Epithelial cell of proximal tubule (primary cell): ENCODE measurements at regions not wholly inside any gene's neighbourhood (a gene's known extent, or its start where the extent isn't known, plus 50 kb on each side); places are given as distances from the start of the nearest gene placed in this dataset.

Experiments used
- DNase-seq: peaks from one replicate; pipeline ENCODE4 v3.0.0-alpha.2; 2011; ENCODE audit warnings: low read depth
- H3K4me3 ChIP-seq: 2 replicates; pipeline ENCODE4 v1.5.1; 2011; ENCODE audit warnings: low read depth, mild to moderate bottlenecking, low read length
- TF ChIP-seq, protein P1 (sequence below): conservative IDR thresholded peaks from 2 replicates; pipeline ENCODE4 v1.5.1; 2012; ENCODE audit warnings: low read depth, mild to moderate bottlenecking, low read length

DNA sequence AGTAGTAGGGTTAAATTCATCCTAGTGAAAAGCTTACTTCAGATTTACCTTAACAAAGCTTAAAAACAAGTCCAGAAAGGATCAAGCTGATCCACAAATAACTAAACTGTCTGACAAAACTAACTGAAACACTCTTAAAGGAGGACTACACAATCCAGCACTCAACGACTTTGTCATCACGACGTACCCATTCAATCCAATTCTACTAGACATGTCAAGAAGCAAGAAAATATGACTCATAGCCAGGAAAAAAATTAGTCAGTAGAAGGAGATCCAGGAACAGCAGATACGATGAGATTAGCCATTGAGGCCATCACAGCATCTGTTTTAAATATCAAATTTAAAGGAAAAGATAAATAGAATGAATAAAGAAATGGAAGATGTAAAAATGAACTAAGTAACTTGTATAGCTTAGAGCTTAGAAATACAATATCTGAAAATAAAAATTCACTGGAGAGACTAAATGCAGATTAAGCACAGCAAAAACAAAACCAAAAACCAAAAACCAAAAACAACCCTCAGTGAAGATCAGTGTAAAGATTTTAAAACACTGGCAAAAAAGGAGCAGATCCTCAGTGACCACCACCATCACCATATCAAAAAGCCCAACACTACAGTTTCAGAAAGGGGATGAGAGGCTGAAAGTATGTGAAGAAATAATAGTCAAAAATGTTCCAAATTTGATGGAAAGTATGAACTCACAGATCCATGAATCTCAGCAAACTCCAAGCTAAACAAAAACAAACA, 95.0 kb upstream of the CCND2 start:
- TF ChIP-seq, protein P1, sequence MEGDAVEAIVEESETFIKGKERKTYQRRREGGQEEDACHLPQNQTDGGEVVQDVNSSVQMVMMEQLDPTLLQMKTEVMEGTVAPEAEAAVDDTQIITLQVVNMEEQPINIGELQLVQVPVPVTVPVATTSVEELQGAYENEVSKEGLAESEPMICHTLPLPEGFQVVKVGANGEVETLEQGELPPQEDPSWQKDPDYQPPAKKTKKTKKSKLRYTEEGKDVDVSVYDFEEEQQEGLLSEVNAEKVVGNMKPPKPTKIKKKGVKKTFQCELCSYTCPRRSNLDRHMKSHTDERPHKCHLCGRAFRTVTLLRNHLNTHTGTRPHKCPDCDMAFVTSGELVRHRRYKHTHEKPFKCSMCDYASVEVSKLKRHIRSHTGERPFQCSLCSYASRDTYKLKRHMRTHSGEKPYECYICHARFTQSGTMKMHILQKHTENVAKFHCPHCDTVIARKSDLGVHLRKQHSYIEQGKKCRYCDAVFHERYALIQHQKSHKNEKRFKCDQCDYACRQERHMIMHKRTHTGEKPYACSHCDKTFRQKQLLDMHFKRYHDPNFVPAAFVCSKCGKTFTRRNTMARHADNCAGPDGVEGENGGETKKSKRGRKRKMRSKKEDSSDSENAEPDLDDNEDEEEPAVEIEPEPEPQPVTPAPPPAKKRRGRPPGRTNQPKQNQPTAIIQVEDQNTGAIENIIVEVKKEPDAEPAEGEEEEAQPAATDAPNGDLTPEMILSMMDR, result no peak
- DNase-seq, result no peak

DNA sequence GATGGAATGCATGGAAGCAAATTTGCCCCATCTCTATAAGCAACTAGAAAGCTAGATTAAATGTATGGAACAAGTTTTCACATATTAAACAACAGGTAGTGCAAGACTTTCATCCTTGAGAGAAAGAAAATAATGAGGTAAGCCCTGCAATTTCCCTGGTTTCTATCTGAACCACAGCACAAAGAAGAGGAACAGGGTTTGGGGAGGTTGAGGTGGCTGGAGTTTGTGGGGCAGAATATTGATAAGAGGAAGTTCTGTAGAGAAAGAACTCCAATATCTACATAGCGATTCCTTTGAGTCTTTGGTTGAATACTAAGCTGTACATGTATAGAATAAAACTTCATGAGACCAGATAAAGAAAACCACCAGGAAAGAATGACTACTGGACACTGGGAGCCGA, 96.3 kb upstream of the CCND2 start:
- TF ChIP-seq, protein P1, result no peak
- H3K4me3 ChIP-seq, result no peak overlapping the region
- no peak for DNase-seq

More for the DNA sequence above, 95.0 kb upstream of the CCND2 start:
- H3K4me3 ChIP-seq, result no peak overlapping the region

DNA sequence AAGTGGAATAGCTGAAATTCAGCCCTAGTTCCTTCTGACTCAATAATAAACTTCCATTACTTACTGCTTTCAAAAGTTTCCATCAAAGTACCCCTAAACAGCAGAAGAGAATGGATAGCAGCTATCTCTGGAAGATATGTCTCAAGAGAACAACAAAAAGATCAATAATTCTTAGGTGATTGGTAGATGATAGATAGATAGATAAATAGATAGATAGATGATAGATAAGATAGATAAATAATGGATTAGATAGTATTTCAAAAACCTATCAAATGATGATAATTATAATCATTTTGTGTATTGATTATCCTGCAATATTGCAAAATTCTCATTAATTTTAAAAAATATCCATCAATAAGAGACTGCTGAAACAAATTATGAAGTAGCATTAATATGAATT, 97.4 kb upstream of the CCND2 start:
- TF ChIP-seq, protein P1, result no peak
- H3K4me3 ChIP-seq, result no peak overlapping the region
- no peak for DNase-seq

DNA sequence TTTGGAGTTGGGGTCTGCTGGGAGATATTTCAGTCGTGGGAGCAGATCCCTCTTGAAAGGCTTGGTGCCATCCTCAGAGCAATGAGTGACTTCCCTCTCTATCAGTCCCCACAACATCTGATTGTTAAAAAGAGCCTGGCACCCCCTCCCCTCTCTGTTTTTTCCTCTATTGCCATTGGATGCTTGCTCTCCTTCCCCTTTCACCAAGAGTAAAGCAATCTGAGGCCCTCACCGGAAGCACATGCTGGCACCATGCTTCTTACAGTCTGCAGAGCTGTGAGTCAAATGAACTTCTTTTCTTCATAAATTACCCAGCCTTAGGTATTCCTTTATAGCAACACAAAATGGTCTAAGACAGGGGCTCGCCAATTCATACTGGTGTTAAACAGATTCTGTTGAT, 99.1 kb upstream of the CCND2 start:
- no peak overlapping the region for H3K4me3 ChIP-seq
- no peak for DNase-seq
- TF ChIP-seq, protein P1, result no peak

DNA sequence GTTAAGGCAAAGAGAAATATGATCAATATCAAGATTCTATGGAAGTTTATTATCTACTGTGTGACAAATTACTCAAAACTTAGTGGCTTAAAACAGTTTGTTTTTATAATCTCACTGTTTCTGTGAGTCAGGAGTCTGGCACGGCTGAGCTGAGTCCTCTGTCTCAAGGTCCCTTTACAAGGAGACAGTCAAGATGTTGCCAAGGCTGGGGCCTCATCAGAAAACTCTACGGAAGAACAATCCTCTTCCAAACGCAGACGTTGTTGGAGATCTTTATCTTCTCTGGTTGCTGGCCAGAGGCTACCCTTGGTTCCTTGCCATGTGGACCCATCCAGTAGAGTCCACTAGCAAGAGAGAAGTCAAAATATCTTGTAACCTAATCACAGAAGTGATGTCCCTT, 100.6 kb upstream of the CCND2 start:
- TF ChIP-seq, protein P1, result no peak
- DNase-seq, result no peak
- no peak overlapping the region for H3K4me3 ChIP-seq

DNA sequence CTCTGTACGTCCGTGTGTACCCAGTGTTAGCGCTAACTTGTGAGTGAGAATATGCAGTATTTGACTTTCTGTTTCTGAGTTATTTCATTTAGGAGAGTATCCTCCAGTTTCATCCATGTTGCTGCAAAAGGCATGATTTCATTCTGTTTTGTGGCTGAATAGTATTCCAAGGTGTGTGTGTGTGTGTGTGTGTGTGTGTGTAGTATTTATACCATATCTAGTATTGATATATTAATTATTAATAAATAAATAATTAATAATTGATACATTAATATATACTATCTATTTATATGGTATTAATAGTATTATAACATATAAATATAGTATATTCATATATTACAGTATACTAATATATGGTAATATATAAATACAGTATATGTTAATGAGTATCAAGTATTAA, 101.8 kb upstream of the CCND2 start:
- no peak for DNase-seq
- no peak overlapping the region for H3K4me3 ChIP-seq
- TF ChIP-seq, protein P1, result no peak

DNA sequence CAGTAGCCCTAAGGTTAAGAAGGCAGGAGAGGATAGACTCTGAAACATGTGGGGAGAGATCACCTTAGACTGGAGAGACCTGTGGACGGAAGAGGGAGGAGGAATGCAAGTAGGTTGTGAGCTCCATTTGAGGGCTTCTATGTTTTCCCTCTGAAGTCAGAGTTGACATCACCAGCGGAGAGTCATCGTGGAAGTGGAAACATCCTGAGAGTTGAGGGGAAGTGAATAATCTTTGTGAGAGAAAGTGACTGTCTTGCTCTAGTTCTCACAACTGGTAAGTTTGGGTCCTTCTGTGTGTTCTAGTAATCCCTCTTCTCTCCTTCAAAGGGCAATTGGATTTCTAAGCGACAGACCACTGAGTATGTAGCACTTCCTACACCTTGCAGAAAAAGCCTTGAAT, 103.6 kb upstream of the CCND2 start:
- TF ChIP-seq, protein P1, result no peak
- H3K4me3 ChIP-seq, result no peak overlapping the region
- no peak for DNase-seq
